HG02973 (cell line): ENCODE measurements at regions not wholly inside any gene's neighbourhood (a gene's known extent, or its start where the extent isn't known, plus 50 kb on each side); places are given as distances from the start of the nearest gene placed in this dataset.
A peak's percentile ranks its signal among the peaks of the same experiment; 100 is the strongest.
"Not testable (repeated sequence)": the region's sequence is repeated elsewhere in the genome, so short reads cannot be mapped to it uniquely, and the experiment has no call there.

Experiments used
- ATAC-seq: cut with Tn5 transposase; IDR thresholded peaks from one replicate; pipeline ENCODE4 v1.9.1; 2021; ENCODE audit warnings: moderate library complexity; ENCODE audit not compliant: unreplicated experiment

DNA sequence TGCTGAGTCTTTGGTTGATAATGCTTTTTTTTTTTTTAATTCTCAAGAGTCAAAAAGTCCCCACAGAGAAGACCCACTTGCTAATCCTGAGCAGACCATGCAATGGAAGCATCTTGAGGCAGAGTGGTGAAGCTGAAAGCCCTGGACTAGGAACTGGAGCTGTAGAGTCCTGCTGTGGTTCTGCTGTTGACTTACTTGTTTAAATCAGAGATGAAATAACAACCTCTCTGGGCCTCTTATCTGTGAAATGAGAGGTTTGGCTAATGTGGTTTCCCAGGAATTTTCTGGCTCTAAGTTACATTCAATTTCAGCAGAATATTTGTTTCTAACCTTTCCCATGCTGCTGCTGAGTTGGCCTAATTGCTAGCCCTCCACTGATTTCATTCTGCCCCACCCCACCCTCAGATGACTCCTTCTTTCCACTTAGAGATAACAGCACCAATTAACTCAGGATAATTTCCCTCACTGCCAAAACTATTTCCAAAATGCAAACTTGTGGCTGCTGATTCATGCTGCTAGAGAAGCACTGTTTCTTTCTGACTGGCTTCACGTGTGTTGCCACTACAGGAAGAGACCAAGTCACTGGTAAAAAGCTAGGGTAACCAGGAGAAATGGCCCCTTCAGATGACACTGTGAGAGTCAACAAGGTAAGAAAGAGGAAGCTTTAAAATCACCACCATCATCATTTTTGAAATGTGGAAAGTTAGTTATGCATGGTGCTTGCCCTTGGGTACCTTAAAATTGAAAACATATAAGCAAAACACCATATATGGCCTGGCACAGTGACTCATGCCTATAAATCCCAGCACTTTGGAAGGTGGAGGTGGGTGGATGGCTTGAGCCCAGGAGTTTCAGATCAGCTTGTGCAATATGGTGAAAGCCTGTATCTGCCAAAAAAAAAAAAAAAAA, 326.4 kb downstream of the DCHS2 start:
- peak; percentile 93 for ATAC-seq

- no peak for ATAC-seq
These were observed 330.9 kb downstream of the DCHS2 start for GRCh38 chr4:154160519-154161301.

- no peak for ATAC-seq
These were observed 333.0 kb downstream of the DCHS2 start for GRCh38 chr4:154158361-154159155.

- no peak for ATAC-seq
These were observed 339.1 kb downstream of the DCHS2 start for GRCh38 chr4:154152546-154152945.

- ATAC-seq, result not testable (repeated sequence)
These were observed 342.4 kb downstream of the DCHS2 start for GRCh38 chr4:154149236-154149635.

DNA sequence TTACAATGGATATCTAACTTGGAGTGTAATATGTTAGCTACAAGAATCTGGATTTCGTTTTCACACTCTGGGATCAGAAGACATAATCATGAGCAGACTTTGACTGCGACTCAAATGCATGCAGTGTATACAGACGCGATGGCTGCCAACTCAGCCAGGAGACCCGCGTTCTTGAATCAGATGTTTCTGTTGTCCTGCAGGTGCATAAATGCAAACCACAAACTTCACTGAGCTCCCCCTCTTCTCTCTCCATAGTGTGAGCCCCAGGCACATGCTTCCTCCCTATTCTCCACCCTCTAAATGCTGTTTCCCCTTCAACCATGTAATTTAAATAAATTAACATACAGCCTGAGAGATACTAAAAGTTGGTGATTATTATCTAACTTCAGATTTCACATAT, 347.9 kb downstream of the DCHS2 start:
- ATAC-seq, result no peak

DNA sequence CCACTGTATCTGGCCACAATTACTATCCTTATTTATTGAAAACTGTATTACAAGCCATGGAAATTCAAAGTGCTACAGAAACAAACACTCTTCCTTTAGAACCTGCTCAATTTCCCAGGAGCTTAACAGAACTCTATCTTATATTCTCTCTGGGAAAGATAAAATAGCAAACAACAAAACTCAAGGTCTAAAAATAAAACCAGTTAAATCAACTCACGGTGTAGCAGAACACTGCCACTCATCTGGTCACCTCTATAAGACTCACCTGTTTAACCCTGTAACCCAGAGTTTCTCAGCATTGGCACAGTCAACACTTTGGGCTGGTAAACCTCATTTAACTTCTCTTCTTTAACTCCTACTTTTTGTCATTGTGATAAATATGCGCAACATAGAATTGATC, 348.9 kb downstream of the DCHS2 start:
- no peak for ATAC-seq

- no peak for ATAC-seq
These were observed 350.7 kb downstream of the DCHS2 start for GRCh38 chr4:154140869-154141268.

DNA sequence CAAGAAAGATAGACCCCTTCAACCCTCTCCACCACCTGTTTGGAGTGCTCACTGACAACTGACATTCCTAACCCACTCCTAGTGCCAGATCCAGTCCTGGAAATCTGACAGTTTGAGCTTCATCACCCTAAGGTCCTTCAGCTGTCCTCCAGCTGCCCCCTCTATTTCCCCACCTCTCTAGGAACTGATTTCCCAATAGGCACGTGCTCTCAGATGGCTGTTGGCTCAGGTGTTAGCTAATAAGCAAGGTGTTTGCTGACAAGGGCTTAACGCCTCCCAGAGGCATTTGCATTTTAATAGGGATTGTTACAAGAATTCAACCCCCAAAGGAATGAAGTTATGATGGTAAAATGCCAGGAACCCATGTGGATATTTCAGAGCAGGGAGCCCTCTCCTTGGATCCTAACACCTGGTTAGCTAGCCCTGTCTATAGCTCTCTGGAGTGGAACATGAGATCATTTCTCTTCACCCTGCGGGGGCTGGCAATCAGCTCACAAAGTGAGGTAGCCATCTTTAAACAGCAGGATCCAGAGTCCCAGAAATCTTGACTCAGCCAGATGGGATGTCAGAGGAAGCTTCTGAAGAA, 348.5 kb upstream of the SFRP2 start:
- ATAC-seq, result no peak

DNA sequence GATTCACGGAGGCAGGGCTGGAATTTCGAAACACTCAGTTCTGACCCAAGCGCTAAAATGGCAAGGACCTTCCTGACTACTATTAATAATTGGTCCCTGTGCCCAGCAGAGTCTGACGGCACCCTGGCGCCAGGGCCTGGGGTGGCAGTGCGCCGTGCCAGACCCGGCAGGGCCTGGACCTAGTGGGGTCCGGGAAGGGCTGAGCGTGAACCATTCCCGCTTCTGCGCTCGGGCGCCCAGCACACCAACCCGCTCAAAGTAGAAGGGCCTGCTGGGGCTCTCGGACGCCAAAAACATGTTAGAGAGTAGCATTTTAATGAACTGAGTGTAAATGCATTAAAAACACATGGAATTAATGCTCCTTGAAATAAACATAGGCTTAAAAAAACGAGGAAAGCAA, 346.7 kb upstream of the SFRP2 start:
- ATAC-seq, result no peak

DNA sequence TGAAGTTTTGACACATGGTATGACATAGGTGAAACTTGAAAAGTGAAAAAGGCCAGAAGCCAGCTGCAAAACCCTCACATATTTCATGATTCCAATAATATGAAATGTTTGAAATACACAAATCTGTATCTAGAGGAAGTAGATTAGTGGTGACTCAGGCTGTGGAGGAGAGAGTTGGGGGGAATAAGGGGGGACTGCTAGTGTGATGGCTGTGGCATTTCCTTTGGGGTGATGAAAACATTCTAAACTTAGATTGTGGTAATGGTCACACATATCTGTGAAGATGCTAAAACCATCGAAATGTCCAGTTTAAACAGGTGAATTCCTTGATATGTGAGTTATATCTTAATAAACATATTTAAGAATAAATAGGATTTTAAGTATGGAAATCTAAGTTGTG, 343.5 kb upstream of the SFRP2 start:
- ATAC-seq, result no peak

GRCh38 chr4:154126276-154126675, 337.4 kb upstream of the SFRP2 start:
- ATAC-seq, result no peak

GRCh38 chr4:154125340-154125739, 336.5 kb upstream of the SFRP2 start:
- no peak for ATAC-seq

- ATAC-seq, result no peak
These were observed 335.8 kb upstream of the SFRP2 start for GRCh38 chr4:154124539-154125255.

DNA sequence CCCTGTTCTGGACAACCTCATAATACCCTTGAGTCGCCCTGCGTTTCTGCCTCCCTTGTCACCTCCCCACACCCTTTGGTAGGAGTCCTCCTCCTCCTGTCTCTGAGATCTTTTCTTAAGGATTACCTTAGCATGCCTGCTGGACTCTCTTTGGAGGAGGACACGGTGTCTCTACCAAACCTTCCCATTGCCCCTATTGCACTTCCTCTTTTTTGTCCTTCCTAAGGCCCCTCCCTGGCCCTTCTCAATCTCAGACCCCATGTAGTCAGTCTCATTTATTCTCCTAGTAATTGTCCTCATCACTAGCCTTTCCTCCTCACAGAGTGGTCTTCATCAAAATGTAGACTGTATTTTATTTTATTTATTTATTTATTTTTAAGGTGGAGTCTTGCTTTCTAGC, 335.0 kb upstream of the SFRP2 start:
- no peak for ATAC-seq

GRCh38 chr4:154120690-154121345, 331.9 kb upstream of the SFRP2 start:
- no peak for ATAC-seq

DNA sequence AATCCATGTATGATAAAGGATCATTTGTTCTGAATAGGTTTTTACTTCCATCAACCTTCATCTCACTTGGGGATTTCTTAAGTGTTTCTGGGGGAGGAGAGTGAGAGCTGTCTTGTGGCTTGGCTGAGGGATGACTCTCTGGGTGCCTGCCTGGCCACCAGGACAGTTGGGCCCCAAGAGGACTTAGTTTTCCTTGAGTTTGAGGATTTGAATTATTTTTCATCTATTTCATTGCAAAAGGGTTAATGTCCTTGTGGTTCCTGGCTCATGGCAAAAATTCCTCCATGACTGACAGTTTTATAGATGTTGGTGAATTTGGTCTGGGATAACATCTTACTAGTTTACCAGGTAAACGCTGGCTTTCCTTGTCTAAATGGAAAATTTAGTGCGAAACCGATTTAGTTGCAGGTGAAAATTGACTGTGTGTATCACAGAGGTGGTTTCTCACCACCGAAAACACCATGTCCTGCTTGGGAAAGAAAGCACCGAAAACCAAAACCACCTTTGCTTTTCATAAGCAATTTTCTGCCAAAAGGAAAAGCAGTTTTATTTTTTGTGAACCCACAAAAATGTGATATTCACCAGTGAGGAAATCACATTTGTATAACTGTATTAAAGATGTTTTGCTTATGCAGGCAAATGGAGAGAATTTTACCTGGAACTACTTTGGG, 331.3 kb upstream of the SFRP2 start:
- no peak for ATAC-seq

GRCh38 chr4:154119317-154119716, 330.4 kb upstream of the SFRP2 start:
- ATAC-seq, result no peak

- not testable (repeated sequence) for ATAC-seq
These were observed 328.8 kb upstream of the SFRP2 start for GRCh38 chr4:154117726-154118125.
